ENCODE measurements at regions not wholly inside any gene's neighbourhood (a gene's known extent, or its start where the extent isn't known, plus 50 kb on each side); places are given as distances from the start of the nearest gene placed in this dataset.

GRCh38 chr10:78948621-78949030 lies 120.1 kb upstream of the ZMIZ1 start (continued):
- TF ChIP-seq, protein P1, sequence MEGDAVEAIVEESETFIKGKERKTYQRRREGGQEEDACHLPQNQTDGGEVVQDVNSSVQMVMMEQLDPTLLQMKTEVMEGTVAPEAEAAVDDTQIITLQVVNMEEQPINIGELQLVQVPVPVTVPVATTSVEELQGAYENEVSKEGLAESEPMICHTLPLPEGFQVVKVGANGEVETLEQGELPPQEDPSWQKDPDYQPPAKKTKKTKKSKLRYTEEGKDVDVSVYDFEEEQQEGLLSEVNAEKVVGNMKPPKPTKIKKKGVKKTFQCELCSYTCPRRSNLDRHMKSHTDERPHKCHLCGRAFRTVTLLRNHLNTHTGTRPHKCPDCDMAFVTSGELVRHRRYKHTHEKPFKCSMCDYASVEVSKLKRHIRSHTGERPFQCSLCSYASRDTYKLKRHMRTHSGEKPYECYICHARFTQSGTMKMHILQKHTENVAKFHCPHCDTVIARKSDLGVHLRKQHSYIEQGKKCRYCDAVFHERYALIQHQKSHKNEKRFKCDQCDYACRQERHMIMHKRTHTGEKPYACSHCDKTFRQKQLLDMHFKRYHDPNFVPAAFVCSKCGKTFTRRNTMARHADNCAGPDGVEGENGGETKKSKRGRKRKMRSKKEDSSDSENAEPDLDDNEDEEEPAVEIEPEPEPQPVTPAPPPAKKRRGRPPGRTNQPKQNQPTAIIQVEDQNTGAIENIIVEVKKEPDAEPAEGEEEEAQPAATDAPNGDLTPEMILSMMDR (IDR thresholded peaks at IDR 0.05 in 2 of 3, conservative IDR thresholded peaks at IDR 0.05 in 1 of 3; ENCODE audit: borderline replicate concordance in 1 of 3, insufficient read depth in 1 of 3, low read depth in 2 of 3, low read length in 2 of 3): no peak
- TF ChIP-seq YY1 (IDR thresholded peaks at IDR 0.05; ENCODE audit: extremely low read depth, insufficient replicate concordance, low read depth, low read length): no peak
- TF ChIP-seq CEBPB (IDR thresholded peaks at IDR 0.05; ENCODE audit: low read depth): no peak
- no peak for TF ChIP-seq ZFX (IDR thresholded peaks at IDR 0.05)
- no peak for TF ChIP-seq ELF1 (IDR thresholded peaks at IDR 0.05; ENCODE audit: borderline replicate concordance, low read depth)

GRCh38 chr10:78950656-78951587 lies 117.8 kb upstream of the ZMIZ1 start:
- no peak for TF ChIP-seq TCF7L2 (IDR thresholded peaks at IDR 0.05; ENCODE audit: borderline replicate concordance, extremely low read depth, insufficient read depth, insufficient read length)
- no peak for TF ChIP-seq SIN3A (IDR thresholded peaks at IDR 0.05; ENCODE audit: low read depth)
- no peak for TF ChIP-seq SRF (IDR thresholded peaks at IDR 0.05; ENCODE audit: low read depth)
- TF ChIP-seq ZFX (IDR thresholded peaks at IDR 0.05): no peak
- TF ChIP-seq, protein P1 (IDR thresholded peaks at IDR 0.05 in 2 of 3, conservative IDR thresholded peaks at IDR 0.05 in 1 of 3; ENCODE audit: borderline replicate concordance in 1 of 3, insufficient read depth in 1 of 3, low read depth in 2 of 3, low read length in 2 of 3): no peak
- no peak for TF ChIP-seq MAX (IDR thresholded peaks at IDR 0.05)
- TF ChIP-seq CBX3 (IDR thresholded peaks at IDR 0.05; ENCODE audit: low read depth): no peak
- no peaks in the 10 kb centered on the region for H3K79me2 ChIP-seq (ENCODE audit: insufficient read depth, low read length)
- no peak overlapping the region for H3K9ac ChIP-seq (ENCODE audit: low read length)
- DNase-seq (ENCODE audit: low read depth, low spot score): no peak
- ChIA-PET POLR2A (no interaction called here), CTCF (no interaction called here), RAD21 (ENCODE audit: low non-redundant PET in 1 of 2, low total read pairs in 2 of 2, uncharacterized antibody in 2 of 2, unreplicated experiment in 2 of 2) (no interaction called here)
- no peak for ATAC-seq
- H4K20me1 ChIP-seq (ENCODE audit: insufficient read depth): no peaks in the 10 kb centered on the region
- intact Hi-C loops (cut with micrococcal nuclease): no loop called here
- no peak overlapping the region for H2AFZ ChIP-seq (ENCODE audit: low read depth, low read length, poor library complexity, severe bottlenecking)
- H3K9me2 ChIP-seq (ENCODE audit: insufficient read depth): no peaks in the 10 kb centered on the region
- H3K4me1 ChIP-seq (ENCODE audit: control insufficient read depth in 1 of 2, insufficient read depth in 2 of 2, low read length in 2 of 2): no peaks in the 10 kb centered on the region; a peak in 1 of 4 replicates
- H3K36me3 ChIP-seq (ENCODE audit: control insufficient read depth in 1 of 2, insufficient read depth in 2 of 2, low read length in 2 of 2): no peaks in the 10 kb centered on the region
- H3K4me2 ChIP-seq (ENCODE audit: low read length): no peak overlapping the region
- no peaks in the 10 kb centered on the region for H3K27me3 ChIP-seq (ENCODE audit: insufficient read depth, low read length)
- no peaks in the 10 kb centered on the region for H3K9me3 ChIP-seq (ENCODE audit: control insufficient read depth in 1 of 2, insufficient read depth in 1 of 2, low read depth in 1 of 2, low read length in 2 of 2)
- H3K4me3 ChIP-seq (replicated peaks in 1 of 2; ENCODE audit: low read depth in 1 of 2, low read length in 2 of 2): no peak overlapping the region
- no peak overlapping the region for H3K27ac ChIP-seq (ENCODE audit: low read depth, low read length)
- no TSS peak for BruUV-seq (replicated peaks)

Measured in HCT116 (cell line).